ENCODE measurements at regions not wholly inside any gene's neighbourhood (a gene's known extent, or its start where the extent isn't known, plus 50 kb on each side); places are given as distances from the start of the nearest gene placed in this dataset.

DNA sequence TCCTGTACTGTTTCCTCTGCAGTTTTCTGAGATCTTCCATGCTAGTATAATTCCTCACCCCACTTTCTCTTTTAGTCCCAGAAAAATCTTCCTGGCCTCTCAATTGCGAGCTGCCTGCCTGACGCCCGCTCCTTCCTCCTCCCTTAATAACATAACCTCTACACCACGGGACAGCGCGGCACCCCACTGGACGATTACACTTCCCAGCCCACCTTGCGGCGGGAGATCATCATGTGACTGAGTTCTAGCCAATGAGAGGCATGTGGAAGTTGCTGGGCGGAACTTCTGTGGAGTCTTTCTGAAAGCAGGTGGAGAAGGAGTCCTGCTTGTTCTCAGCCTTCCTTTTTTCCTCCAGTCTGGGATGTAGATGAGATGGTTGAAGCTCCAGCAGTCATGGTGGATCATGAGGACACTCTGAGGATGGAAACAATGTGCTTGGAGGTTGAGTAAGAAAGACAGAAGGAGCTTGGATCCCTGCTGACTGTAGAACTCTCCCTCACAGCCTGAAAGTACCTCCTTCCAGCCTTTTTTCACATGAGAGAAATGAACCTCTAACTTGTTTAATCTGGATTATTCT is 133.6 kb upstream of the VRK1 start:
- TF ChIP-seq ZNF658 (tag by site-specific recombination; IDR thresholded peaks at IDR 0.05): no peak
- TF ChIP-seq, protein P1, sequence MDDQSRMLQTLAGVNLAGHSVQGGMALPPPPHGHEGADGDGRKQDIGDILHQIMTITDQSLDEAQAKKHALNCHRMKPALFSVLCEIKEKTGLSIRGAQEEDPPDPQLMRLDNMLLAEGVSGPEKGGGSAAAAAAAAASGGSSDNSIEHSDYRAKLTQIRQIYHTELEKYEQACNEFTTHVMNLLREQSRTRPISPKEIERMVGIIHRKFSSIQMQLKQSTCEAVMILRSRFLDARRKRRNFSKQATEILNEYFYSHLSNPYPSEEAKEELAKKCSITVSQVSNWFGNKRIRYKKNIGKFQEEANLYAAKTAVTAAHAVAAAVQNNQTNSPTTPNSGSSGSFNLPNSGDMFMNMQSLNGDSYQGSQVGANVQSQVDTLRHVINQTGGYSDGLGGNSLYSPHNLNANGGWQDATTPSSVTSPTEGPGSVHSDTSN (CRISPR knock-in tag; IDR thresholded peaks at IDR 0.05): no peak
- no peak for TF ChIP-seq MZF1 (tag by site-specific recombination; IDR thresholded peaks at IDR 0.05; ENCODE audit: borderline replicate concordance)
- TF ChIP-seq, protein P2, sequence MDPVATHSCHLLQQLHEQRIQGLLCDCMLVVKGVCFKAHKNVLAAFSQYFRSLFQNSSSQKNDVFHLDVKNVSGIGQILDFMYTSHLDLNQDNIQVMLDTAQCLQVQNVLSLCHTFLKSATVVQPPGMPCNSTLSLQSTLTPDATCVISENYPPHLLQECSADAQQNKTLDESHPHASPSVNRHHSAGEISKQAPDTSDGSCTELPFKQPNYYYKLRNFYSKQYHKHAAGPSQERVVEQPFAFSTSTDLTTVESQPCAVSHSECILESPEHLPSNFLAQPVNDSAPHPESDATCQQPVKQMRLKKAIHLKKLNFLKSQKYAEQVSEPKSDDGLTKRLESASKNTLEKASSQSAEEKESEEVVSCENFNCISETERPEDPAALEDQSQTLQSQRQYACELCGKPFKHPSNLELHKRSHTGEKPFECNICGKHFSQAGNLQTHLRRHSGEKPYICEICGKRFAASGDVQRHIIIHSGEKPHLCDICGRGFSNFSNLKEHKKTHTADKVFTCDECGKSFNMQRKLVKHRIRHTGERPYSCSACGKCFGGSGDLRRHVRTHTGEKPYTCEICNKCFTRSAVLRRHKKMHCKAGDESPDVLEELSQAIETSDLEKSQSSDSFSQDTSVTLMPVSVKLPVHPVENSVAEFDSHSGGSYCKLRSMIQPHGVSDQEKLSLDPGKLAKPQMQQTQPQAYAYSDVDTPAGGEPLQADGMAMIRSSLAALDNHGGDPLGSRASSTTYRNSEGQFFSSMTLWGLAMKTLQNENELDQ (tag by site-specific recombination; IDR thresholded peaks at IDR 0.05; ENCODE audit: low read depth): no peak
